ENCODE measurements at regions not wholly inside any gene's neighbourhood (a gene's known extent, or its start where the extent isn't known, plus 50 kb on each side); places are given as distances from the start of the nearest gene placed in this dataset.

GRCh38 chr4:181597766-181598165 is 645.4 kb upstream of the TENM3 start:
- Histone ChIP-seq H3K36me3 (ENCODE audit: control insufficient read depth, insufficient read depth, low read length) (no peaks in the 10 kb centered on the region), H3K27ac (ENCODE audit: low read depth, low read length, severe bottlenecking) (no peak overlapping the region), H3K4me1 (ENCODE audit: control insufficient read depth, insufficient read depth, low read length, poor library complexity, severe bottlenecking) (no peaks in the 10 kb centered on the region), H3K4me3 (ENCODE audit: extremely low read depth, insufficient read depth, low read length, poor library complexity, severe bottlenecking) (no peak overlapping the region), H3K9me3 (ENCODE audit: control insufficient read depth, low read length) (no peaks in the 10 kb centered on the region)
- 87 to 88% methylated on average over 3 of the region's 4 CpGs for WGBS, 2 experiments (ENCODE audit: insufficient coverage in 2 of 2)

GRCh38 chr4:181599134-181599533 is 644.1 kb upstream of the TENM3 start:
- 70 to 90% methylated on average over 2 to 5 of the region's 6 CpGs for WGBS, 2 experiments (ENCODE audit: insufficient coverage in 2 of 2)
- Histone ChIP-seq H3K4me3 (ENCODE audit: extremely low read depth, insufficient read depth, low read length, poor library complexity, severe bottlenecking) (no peak overlapping the region), H3K9me3 (ENCODE audit: control insufficient read depth, low read length) (no peaks in the 10 kb centered on the region)

GRCh38 chr4:181601103-181601502 is 642.1 kb upstream of the TENM3 start:
- 92 to 100% methylated on average over 1 to 2 of the region's 2 CpGs for WGBS, 2 experiments (ENCODE audit: insufficient coverage in 2 of 2)
- no peaks in the 10 kb centered on the region for H3K36me3 ChIP-seq (ENCODE audit: control insufficient read depth, insufficient read depth, low read length)
- H3K27ac ChIP-seq (ENCODE audit: low read depth, low read length, severe bottlenecking), result no peak overlapping the region
- no peaks in the 10 kb centered on the region for H3K9me3 ChIP-seq (ENCODE audit: control insufficient read depth, low read length)
- H3K4me3 ChIP-seq (ENCODE audit: extremely low read depth, insufficient read depth, low read length, poor library complexity, severe bottlenecking), result no peak overlapping the region
- no peaks in the 10 kb centered on the region for H3K4me1 ChIP-seq (ENCODE audit: control insufficient read depth, insufficient read depth, low read length, poor library complexity, severe bottlenecking)

More at GRCh38 chr4:181599134-181599533, 644.1 kb upstream of the TENM3 start:
- no peak overlapping the region for H3K27ac ChIP-seq (ENCODE audit: low read depth, low read length, severe bottlenecking)
- H3K36me3 ChIP-seq (ENCODE audit: control insufficient read depth, insufficient read depth, low read length), result no peaks in the 10 kb centered on the region
- H3K4me1 ChIP-seq (ENCODE audit: control insufficient read depth, insufficient read depth, low read length, poor library complexity, severe bottlenecking), result no peaks in the 10 kb centered on the region

- no peak overlapping the region for H3K4me3 ChIP-seq (ENCODE audit: extremely low read depth, insufficient read depth, low read length, poor library complexity, severe bottlenecking)
- 93 to 100% methylated on average over 2 to 3 of the region's 4 CpGs for WGBS, 2 experiments (ENCODE audit: insufficient coverage in 2 of 2)
- H3K9me3 ChIP-seq (ENCODE audit: control insufficient read depth, low read length), result no peaks in the 10 kb centered on the region
- H3K4me1 ChIP-seq (ENCODE audit: control insufficient read depth, insufficient read depth, low read length, poor library complexity, severe bottlenecking), result no peaks in the 10 kb centered on the region
- H3K27ac ChIP-seq (ENCODE audit: low read depth, low read length, severe bottlenecking), result no peak overlapping the region
- H3K36me3 ChIP-seq (ENCODE audit: control insufficient read depth, insufficient read depth, low read length), result no peaks in the 10 kb centered on the region
Measured at GRCh38 chr4:181604546-181604945, 638.7 kb upstream of the TENM3 start.

GRCh38 chr4:181606300-181606699 is 636.9 kb upstream of the TENM3 start:
- H3K4me3 ChIP-seq (ENCODE audit: extremely low read depth, insufficient read depth, low read length, poor library complexity, severe bottlenecking), result no peak overlapping the region
- no peaks in the 10 kb centered on the region for H3K4me1 ChIP-seq (ENCODE audit: control insufficient read depth, insufficient read depth, low read length, poor library complexity, severe bottlenecking)
- 50 to 100% methylated on average over 1 of the region's 1 CpG for WGBS, 2 experiments (ENCODE audit: insufficient coverage in 2 of 2)
- no peaks in the 10 kb centered on the region for H3K9me3 ChIP-seq (ENCODE audit: control insufficient read depth, low read length)
- no peaks in the 10 kb centered on the region for H3K36me3 ChIP-seq (ENCODE audit: control insufficient read depth, insufficient read depth, low read length)
- H3K27ac ChIP-seq (ENCODE audit: low read depth, low read length, severe bottlenecking), result no peak overlapping the region

- no peaks in the 10 kb centered on the region for H3K4me1 ChIP-seq (ENCODE audit: control insufficient read depth, insufficient read depth, low read length, poor library complexity, severe bottlenecking)
- 69% methylated on average over 2 of the region's 2 CpGs; no CpG with 5 or more reads in 1 of the 2 experiments for WGBS, 2 experiments (ENCODE audit: insufficient coverage in 2 of 2)
- H3K36me3 ChIP-seq (ENCODE audit: control insufficient read depth, insufficient read depth, low read length), result no peaks in the 10 kb centered on the region
- no peak overlapping the region for H3K27ac ChIP-seq (ENCODE audit: low read depth, low read length, severe bottlenecking)
- H3K9me3 ChIP-seq (ENCODE audit: control insufficient read depth, low read length), result no peaks in the 10 kb centered on the region
- no peak overlapping the region for H3K4me3 ChIP-seq (ENCODE audit: extremely low read depth, insufficient read depth, low read length, poor library complexity, severe bottlenecking)
Measured at GRCh38 chr4:181608181-181608580, 635.0 kb upstream of the TENM3 start.

GRCh38 chr4:181611033-181611711 is 632.0 kb upstream of the TENM3 start:
- Histone ChIP-seq H3K4me3 (ENCODE audit: extremely low read depth, insufficient read depth, low read length, poor library complexity, severe bottlenecking) (no peak overlapping the region), H3K36me3 (ENCODE audit: control insufficient read depth, insufficient read depth, low read length) (no peaks in the 10 kb centered on the region), H3K4me1 (ENCODE audit: control insufficient read depth, insufficient read depth, low read length, poor library complexity, severe bottlenecking) (no peaks in the 10 kb centered on the region), H3K27ac (ENCODE audit: low read depth, low read length, severe bottlenecking) (no peak overlapping the region), H3K9me3 (ENCODE audit: control insufficient read depth, low read length) (no peaks in the 10 kb centered on the region)
- WGBS, 2 experiments (ENCODE audit: insufficient coverage in 2 of 2), result 94 to 100% methylated on average over 6 to 10 of the region's 15 CpGs

- H3K4me1 ChIP-seq (ENCODE audit: control insufficient read depth, insufficient read depth, low read length, poor library complexity, severe bottlenecking), result no peaks in the 10 kb centered on the region
- H3K36me3 ChIP-seq (ENCODE audit: control insufficient read depth, insufficient read depth, low read length), result no peaks in the 10 kb centered on the region
- WGBS, 2 experiments (ENCODE audit: insufficient coverage in 2 of 2), result 79 to 81% methylated on average over 4 to 5 of the region's 8 CpGs
- H3K27ac ChIP-seq (ENCODE audit: low read depth, low read length, severe bottlenecking), result no peak overlapping the region
- no peak overlapping the region for H3K4me3 ChIP-seq (ENCODE audit: extremely low read depth, insufficient read depth, low read length, poor library complexity, severe bottlenecking)
- H3K9me3 ChIP-seq (ENCODE audit: control insufficient read depth, low read length), result no peaks in the 10 kb centered on the region
Measured at GRCh38 chr4:181611946-181612600, 631.1 kb upstream of the TENM3 start.

- Histone ChIP-seq H3K27ac (ENCODE audit: low read depth, low read length, severe bottlenecking) (no peak overlapping the region), H3K4me1 (ENCODE audit: control insufficient read depth, insufficient read depth, low read length, poor library complexity, severe bottlenecking) (no peaks in the 10 kb centered on the region), H3K4me3 (ENCODE audit: extremely low read depth, insufficient read depth, low read length, poor library complexity, severe bottlenecking) (no peak overlapping the region), H3K36me3 (ENCODE audit: control insufficient read depth, insufficient read depth, low read length) (no peaks in the 10 kb centered on the region), H3K9me3 (ENCODE audit: control insufficient read depth, low read length) (no peaks in the 10 kb centered on the region)
- WGBS, 2 experiments (ENCODE audit: insufficient coverage in 2 of 2), result 85 to 100% methylated on average over 1 to 5 of the region's 6 CpGs
Measured at GRCh38 chr4:181613200-181613599, 630.0 kb upstream of the TENM3 start.

- Histone ChIP-seq H3K27ac (ENCODE audit: low read depth, low read length, severe bottlenecking) (no peak overlapping the region), H3K4me3 (ENCODE audit: extremely low read depth, insufficient read depth, low read length, poor library complexity, severe bottlenecking) (no peak overlapping the region), H3K36me3 (ENCODE audit: control insufficient read depth, insufficient read depth, low read length) (no peaks in the 10 kb centered on the region), H3K9me3 (ENCODE audit: control insufficient read depth, low read length) (no peaks in the 10 kb centered on the region), H3K4me1 (ENCODE audit: control insufficient read depth, insufficient read depth, low read length, poor library complexity, severe bottlenecking) (no peaks in the 10 kb centered on the region)
- 92 to 94% methylated on average over 5 to 6 of the region's 6 CpGs for WGBS, 2 experiments (ENCODE audit: insufficient coverage in 2 of 2)
Measured at GRCh38 chr4:181618038-181618618, 625.1 kb upstream of the TENM3 start.

- Histone ChIP-seq H3K4me3 (ENCODE audit: extremely low read depth, insufficient read depth, low read length, poor library complexity, severe bottlenecking) (no peak overlapping the region), H3K27ac (ENCODE audit: low read depth, low read length, severe bottlenecking) (no peak overlapping the region), H3K36me3 (ENCODE audit: control insufficient read depth, insufficient read depth, low read length) (no peaks in the 10 kb centered on the region), H3K9me3 (ENCODE audit: control insufficient read depth, low read length) (no peaks in the 10 kb centered on the region), H3K4me1 (ENCODE audit: control insufficient read depth, insufficient read depth, low read length, poor library complexity, severe bottlenecking) (no peaks in the 10 kb centered on the region)
- 74 to 84% methylated on average over 5 of the region's 5 CpGs for WGBS, 2 experiments (ENCODE audit: insufficient coverage in 2 of 2)
Measured at GRCh38 chr4:181618896-181619295, 624.3 kb upstream of the TENM3 start.

All from mesodermal cell (in vitro differentiated cells).